ENCODE measurements at regions not wholly inside any gene's neighbourhood (a gene's known extent, or its start where the extent isn't known, plus 50 kb on each side); places are given as distances from the start of the nearest gene placed in this dataset.

DNA sequence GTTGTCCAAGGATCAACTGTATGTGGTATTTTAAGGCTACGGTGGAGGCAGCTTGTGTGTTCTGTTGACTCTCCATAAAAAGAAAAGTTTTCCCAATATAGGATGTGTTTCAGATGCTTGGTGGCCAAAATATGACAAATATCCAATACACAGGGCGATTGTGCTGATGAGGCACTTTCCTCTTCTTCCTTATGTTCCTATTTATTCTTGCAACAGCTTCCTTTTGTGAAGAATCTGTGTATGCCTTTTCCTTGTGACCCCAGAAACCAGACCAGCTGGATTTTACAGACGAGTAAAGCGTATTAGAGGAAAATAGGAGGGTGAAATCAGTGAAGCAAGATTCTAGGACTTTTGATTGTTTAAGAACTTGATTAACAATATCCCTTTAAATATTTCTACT is 452.0 kb downstream of the DMAC1 start:
- Mint-ChIP-seq H3K4me3 (no peak overlapping the region), H3K4me1 (no peaks in the 10 kb centered on the region), H3K27me3 (peaks cover 15% of the 10 kb centered on the region), H3K36me3 (ENCODE audit: low read depth) (no peaks in the 10 kb centered on the region), H3K27ac (no peak overlapping the region), H3K9me3 (peaks cover 5% of the 10 kb centered on the region)
- POLR2A ChIA-PET: no interaction called here
- CTCF ChIA-PET: no interaction called here
- no peak for DNase-seq

DNA sequence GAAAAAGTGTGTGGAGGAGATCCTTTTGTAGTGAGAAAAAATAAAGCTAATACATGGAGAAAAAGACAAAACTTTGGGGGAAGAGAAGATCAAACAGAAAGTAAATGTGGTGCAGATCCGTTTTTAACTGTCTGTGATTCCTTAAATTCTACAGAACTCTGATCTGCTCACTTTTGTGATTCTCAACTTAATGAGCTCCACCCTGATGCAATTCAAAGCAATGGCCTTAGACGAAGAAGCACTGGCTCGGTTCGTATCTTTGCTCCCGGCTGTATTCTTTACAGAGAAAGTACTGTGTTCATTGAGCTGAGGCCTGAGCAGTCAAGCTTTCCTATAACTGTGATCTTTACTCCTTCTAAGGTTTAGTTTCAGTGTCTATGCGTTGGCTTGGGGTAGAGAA is 453.4 kb downstream of the DMAC1 start:
- H3K36me3 Mint-ChIP-seq (ENCODE audit: low read depth): no peaks in the 10 kb centered on the region
- no peak for DNase-seq
- peaks cover 5% of the 10 kb centered on the region for H3K9me3 Mint-ChIP-seq
- ChIA-PET POLR2A (no interaction called here), CTCF (no interaction called here)
- H3K27ac Mint-ChIP-seq: no peak overlapping the region
- no peaks in the 10 kb centered on the region for H3K4me1 Mint-ChIP-seq
- H3K4me3 Mint-ChIP-seq: no peak overlapping the region
- H3K27me3 Mint-ChIP-seq: peaks cover 16% of the 10 kb centered on the region

GRCh38 chr9:7342736-7343135 is 456.8 kb downstream of the DMAC1 start:
- Mint-ChIP-seq H3K4me3 (no peak overlapping the region), H3K9me3 (no peaks in the 10 kb centered on the region), H3K27me3 (peaks cover 18% of the 10 kb centered on the region), H3K4me1 (no peaks in the 10 kb centered on the region), H3K27ac (no peak overlapping the region), H3K36me3 (ENCODE audit: low read depth) (no peaks in the 10 kb centered on the region)
- ChIA-PET CTCF (no interaction called here), POLR2A (no interaction called here)
- no peak for DNase-seq

- Mint-ChIP-seq H3K4me3 (no peak overlapping the region), H3K4me1 (no peaks in the 10 kb centered on the region), H3K9me3 (no peaks in the 10 kb centered on the region), H3K27ac (no peak overlapping the region), H3K36me3 (ENCODE audit: low read depth) (no peaks in the 10 kb centered on the region), H3K27me3 (peaks cover 23% of the 10 kb centered on the region)
- ChIA-PET CTCF (no interaction called here), POLR2A (no interaction called here)
- no peak for DNase-seq
Observed at GRCh38 chr9:7342229-7342628, 457.3 kb downstream of the DMAC1 start.

- Mint-ChIP-seq H3K27me3 (peaks cover 24% of the 10 kb centered on the region), H3K36me3 (ENCODE audit: low read depth) (no peaks in the 10 kb centered on the region), H3K4me1 (no peaks in the 10 kb centered on the region), H3K27ac (no peak overlapping the region), H3K9me3 (no peaks in the 10 kb centered on the region), H3K4me3 (no peak overlapping the region)
- ChIA-PET POLR2A (no interaction called here), CTCF (no interaction called here)
- DNase-seq: no peak
Observed at GRCh38 chr9:7341571-7341970, 458.0 kb downstream of the DMAC1 start.

GRCh38 chr9:7340451-7340850 is 459.1 kb downstream of the DMAC1 start:
- DNase-seq: no peak
- no peaks in the 10 kb centered on the region for H3K36me3 Mint-ChIP-seq (ENCODE audit: low read depth)
- H3K27me3 Mint-ChIP-seq: peaks cover 24% of the 10 kb centered on the region
- ChIA-PET POLR2A (no interaction called here), CTCF (no interaction called here)
- H3K9me3 Mint-ChIP-seq: no peaks in the 10 kb centered on the region
- H3K27ac Mint-ChIP-seq: no peak overlapping the region
- no peak overlapping the region for H3K4me3 Mint-ChIP-seq
- no peaks in the 10 kb centered on the region for H3K4me1 Mint-ChIP-seq

- no peak for DNase-seq
- H3K9me3 Mint-ChIP-seq: no peaks in the 10 kb centered on the region
- H3K36me3 Mint-ChIP-seq (ENCODE audit: low read depth): no peaks in the 10 kb centered on the region
- no peak overlapping the region for H3K4me3 Mint-ChIP-seq
- H3K27me3 Mint-ChIP-seq: peaks cover 19% of the 10 kb centered on the region
- POLR2A ChIA-PET: no interaction called here
- no peaks in the 10 kb centered on the region for H3K4me1 Mint-ChIP-seq
- H3K27ac Mint-ChIP-seq: no peak overlapping the region
- CTCF ChIA-PET: interaction anchor here (0.5 kb wide), 1 partner anchor 15 kb away, joined by 3 read pairs; no protein-coding TSS in a partner anchor
Observed at GRCh38 chr9:7338586-7339281, 460.8 kb downstream of the DMAC1 start.

GRCh38 chr9:7336356-7337065 is 463.1 kb downstream of the DMAC1 start:
- Mint-ChIP-seq H3K4me1 (no peaks in the 10 kb centered on the region), H3K27me3 (peaks cover 12% of the 10 kb centered on the region), H3K9me3 (no peaks in the 10 kb centered on the region), H3K4me3 (no peak overlapping the region), H3K36me3 (ENCODE audit: low read depth) (no peaks in the 10 kb centered on the region), H3K27ac (no peak overlapping the region)
- CTCF ChIA-PET: interaction anchor here (0.6 kb wide), 1 partner anchor 792 kb away, joined by 3 read pairs; no protein-coding TSS in a partner anchor
- POLR2A ChIA-PET: no interaction called here
- DNase-seq: no peak

DNA sequence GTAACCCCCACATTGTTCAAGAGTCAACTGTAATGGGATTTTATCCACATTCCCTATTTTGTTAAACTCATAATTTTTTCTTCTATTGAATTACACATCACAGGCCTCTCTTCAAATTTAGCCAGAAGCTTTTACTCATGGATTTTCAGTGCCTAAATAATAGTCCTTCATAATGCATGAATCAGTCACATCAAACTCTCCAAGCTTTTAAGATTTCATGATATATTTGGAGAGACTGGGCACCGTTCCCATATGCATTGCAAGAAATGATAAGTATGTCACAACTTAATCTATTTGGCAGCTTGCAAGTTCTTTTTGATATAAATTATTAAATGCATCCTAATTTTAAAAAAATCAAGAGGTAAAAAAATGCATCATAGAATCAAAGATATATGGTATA is 465.9 kb downstream of the DMAC1 start:
- peaks cover 6% of the 10 kb centered on the region for H3K27me3 Mint-ChIP-seq
- H3K9me3 Mint-ChIP-seq: no peaks in the 10 kb centered on the region
- no peak overlapping the region for H3K4me3 Mint-ChIP-seq
- ChIA-PET POLR2A (no interaction called here), CTCF (no interaction called here)
- H3K4me1 Mint-ChIP-seq: no peaks in the 10 kb centered on the region
- no peak overlapping the region for H3K27ac Mint-ChIP-seq
- H3K36me3 Mint-ChIP-seq (ENCODE audit: low read depth): no peaks in the 10 kb centered on the region
- DNase-seq: no peak

- CTCF ChIA-PET: no interaction called here
- POLR2A ChIA-PET: no interaction called here
- no peaks in the 10 kb centered on the region for H3K9me3 Mint-ChIP-seq
- no peaks in the 10 kb centered on the region for H3K4me1 Mint-ChIP-seq
- H3K27me3 Mint-ChIP-seq: peaks cover 6% of the 10 kb centered on the region
- no peak overlapping the region for H3K27ac Mint-ChIP-seq
- no peak for DNase-seq
- H3K36me3 Mint-ChIP-seq (ENCODE audit: low read depth): no peaks in the 10 kb centered on the region
- H3K4me3 Mint-ChIP-seq: no peak overlapping the region
Observed at GRCh38 chr9:7332780-7333179, 466.8 kb downstream of the DMAC1 start.

DNA sequence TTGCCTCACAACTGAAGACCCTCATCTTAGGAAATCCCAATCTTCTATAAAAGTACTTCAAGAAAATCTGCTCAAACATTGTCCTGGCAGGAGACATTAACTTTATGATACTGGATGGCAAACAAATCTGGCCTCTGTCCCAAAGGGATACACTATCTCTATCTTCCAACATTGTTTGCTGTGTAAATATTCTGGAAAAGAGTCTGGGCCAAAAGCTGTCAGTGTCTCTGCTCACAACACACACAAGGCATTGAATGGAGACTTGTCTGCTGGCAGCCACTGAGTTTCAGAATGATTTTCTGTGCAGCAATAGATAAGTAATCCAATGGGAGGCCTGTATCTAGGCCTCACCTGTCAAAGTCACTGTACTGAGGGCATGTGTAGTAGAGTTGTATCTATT is 471.1 kb downstream of the DMAC1 start:
- Mint-ChIP-seq H3K36me3 (ENCODE audit: low read depth) (no peaks in the 10 kb centered on the region), H3K4me1 (no peaks in the 10 kb centered on the region), H3K27ac (no peak overlapping the region), H3K27me3 (peaks cover 5% of the 10 kb centered on the region), H3K9me3 (no peaks in the 10 kb centered on the region), H3K4me3 (no peak overlapping the region)
- ChIA-PET POLR2A (no interaction called here), CTCF (no interaction called here)
- DNase-seq: no peak

- ChIA-PET POLR2A (no interaction called here), CTCF (no interaction called here)
- Mint-ChIP-seq H3K4me1 (no peaks in the 10 kb centered on the region), H3K9me3 (no peaks in the 10 kb centered on the region), H3K4me3 (no peak overlapping the region), H3K36me3 (ENCODE audit: low read depth) (no peaks in the 10 kb centered on the region), H3K27me3 (peaks cover 5% of the 10 kb centered on the region), H3K27ac (no peak overlapping the region)
- DNase-seq: no peak
Observed at GRCh38 chr9:7325995-7326394, 473.6 kb downstream of the DMAC1 start.

GRCh38 chr9:7324152-7324598 is 475.4 kb downstream of the DMAC1 start:
- Mint-ChIP-seq H3K9me3 (no peaks in the 10 kb centered on the region), H3K4me3 (no peak overlapping the region), H3K36me3 (ENCODE audit: low read depth) (no peaks in the 10 kb centered on the region), H3K4me1 (no peaks in the 10 kb centered on the region), H3K27ac (no peak overlapping the region), H3K27me3 (peaks cover 5% of the 10 kb centered on the region)
- CTCF ChIA-PET: interaction anchor here (0.7 kb wide), 1 partner anchor 15 kb away, joined by 3 read pairs; no protein-coding TSS in a partner anchor
- POLR2A ChIA-PET: no interaction called here
- no peak for DNase-seq

DNA sequence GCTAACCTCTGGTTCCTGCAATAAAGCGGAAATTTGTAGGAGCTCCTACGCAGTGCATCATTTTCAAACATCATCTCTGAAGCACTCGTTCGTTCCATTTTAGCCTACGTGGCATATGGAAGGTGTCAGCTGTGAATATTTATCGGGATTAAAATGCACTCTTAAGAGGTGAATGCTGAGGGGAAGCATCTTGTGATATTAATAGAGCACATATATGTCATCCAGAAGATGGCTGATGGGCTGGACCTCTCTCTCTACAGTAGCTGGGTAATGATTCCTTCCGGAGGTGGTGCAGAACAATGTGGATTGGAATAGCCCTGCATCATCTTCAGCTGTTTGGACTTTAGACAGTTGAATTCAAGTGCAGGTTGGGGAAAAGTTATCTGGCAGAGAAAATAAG is 478.7 kb downstream of the DMAC1 start:
- H3K27ac Mint-ChIP-seq: no peak overlapping the region
- ChIA-PET CTCF (no interaction called here), POLR2A (no interaction called here)
- peaks cover 2% of the 10 kb centered on the region for H3K27me3 Mint-ChIP-seq
- H3K4me1 Mint-ChIP-seq: no peaks in the 10 kb centered on the region
- H3K9me3 Mint-ChIP-seq: no peaks in the 10 kb centered on the region
- no peak for DNase-seq
- H3K4me3 Mint-ChIP-seq: no peak overlapping the region
- H3K36me3 Mint-ChIP-seq (ENCODE audit: low read depth): no peaks in the 10 kb centered on the region
